Trophoblast cell (in vitro differentiated cells and primary cell): ENCODE measurements at regions not wholly inside any gene's neighbourhood (a gene's known extent, or its start where the extent isn't known, plus 50 kb on each side); places are given as distances from the start of the nearest gene placed in this dataset.
A peak's percentile ranks its signal among the peaks of the same experiment; 100 is the strongest.

Experiments used
- DNase-seq, 2 donors: peaks; one replicate each; pipeline ENCODE4 v3.0.0-alpha.2; 2016
- H2AFZ ChIP-seq: 2 replicates; pipeline ENCODE4 v1.6.1; 2013; ENCODE audit warnings: low read length, moderate library complexity, mild to moderate bottlenecking; ENCODE audit not compliant: insufficient read depth, poor library complexity
- H2AK5ac ChIP-seq: 2 replicates; pipeline ENCODE4 v1.6.1; 2013; ENCODE audit warnings: mild to moderate bottlenecking, low read length
- H2BK120ac ChIP-seq: 2 replicates; pipeline ENCODE4 v1.6.1; 2013; ENCODE audit warnings: low read length, mild to moderate bottlenecking, moderate library complexity; ENCODE audit not compliant: insufficient read depth, poor library complexity
- H2BK12ac ChIP-seq: 2 replicates; pipeline ENCODE4 v1.6.1; 2013; ENCODE audit warnings: mild to moderate bottlenecking, low read length, moderate library complexity
- H2BK5ac ChIP-seq: 2 replicates; pipeline ENCODE4 v1.6.1; 2013; ENCODE audit warnings: low read length, low read depth, moderate library complexity, mild to moderate bottlenecking; ENCODE audit not compliant: poor library complexity
- H3K14ac ChIP-seq: 2 replicates; pipeline ENCODE4 v1.6.1; 2013; ENCODE audit warnings: mild to moderate bottlenecking, low read length
- H3K18ac ChIP-seq: 2 replicates; pipeline ENCODE4 v1.6.1; 2013; ENCODE audit warnings: mild to moderate bottlenecking, low read length
- H3K23ac ChIP-seq: 2 replicates; pipeline ENCODE4 v1.6.1; 2013; ENCODE audit warnings: low read length
- H3K27ac ChIP-seq: 2 replicates; pipeline ENCODE4 v1.5.1; 2013; ENCODE audit warnings: low read depth, mild to moderate bottlenecking, inconsistent platforms, low read length, moderate library complexity
- H3K27me3 ChIP-seq: 2 replicates; pipeline ENCODE4 v1.6.1; 2013; ENCODE audit warnings: inconsistent platforms, mild to moderate bottlenecking, low read length, moderate library complexity; ENCODE audit not compliant: insufficient read depth
- H3K36me3 ChIP-seq, 2 experiments: 1 replicate in 1 of 2; 2 replicates in 1 of 2; pipeline ENCODE4 v1.6.1; 2013; ENCODE audit warnings: low read length in 2 of 2, mild to moderate bottlenecking in 2 of 2, moderate library complexity in 1 of 2; ENCODE audit not compliant: insufficient read depth in 2 of 2, control insufficient read depth in 1 of 2
- H3K4ac ChIP-seq: 2 replicates; pipeline ENCODE4 v1.6.1; 2013; ENCODE audit warnings: low read depth, mild to moderate bottlenecking, low read length, moderate library complexity
- H3K4me1 ChIP-seq, 2 experiments: 1 replicate in 1 of 2; 2 replicates in 1 of 2; pipeline ENCODE4 v1.6.1; 2013; ENCODE audit warnings: low read length in 2 of 2, mild to moderate bottlenecking in 2 of 2, moderate library complexity in 1 of 2; ENCODE audit not compliant: insufficient read depth in 2 of 2, control insufficient read depth in 1 of 2
- H3K4me2 ChIP-seq: 2 replicates; pipeline ENCODE4 v1.6.1; 2013; ENCODE audit warnings: inconsistent platforms, mild to moderate bottlenecking, low read length, moderate library complexity
- H3K4me3 ChIP-seq: 2 replicates; pipeline ENCODE4 v1.5.1; 2013; ENCODE audit warnings: mild to moderate bottlenecking, low read depth, low read length, inconsistent platforms
- H3K79me1 ChIP-seq: one replicate; pipeline ENCODE4 v1.6.1; 2013; ENCODE audit warnings: low read length
- H3K79me2 ChIP-seq: 2 replicates; pipeline ENCODE4 v1.6.1; 2013; ENCODE audit warnings: low read length, mild to moderate bottlenecking; ENCODE audit not compliant: control insufficient read depth, insufficient read depth, poor library complexity
- H3K9ac ChIP-seq: 2 replicates; pipeline ENCODE4 v1.6.1; 2013; ENCODE audit warnings: mild to moderate bottlenecking, low read length
- H3K9me3 ChIP-seq: 2 replicates; pipeline ENCODE4 v1.6.1; 2013; ENCODE audit warnings: low read depth, mild to moderate bottlenecking, control low read depth, inconsistent platforms, low read length; ENCODE audit not compliant: insufficient read depth
- H4K12ac ChIP-seq: 2 replicates; pipeline ENCODE4 v1.6.1; 2013; ENCODE audit warnings: low read depth, mild to moderate bottlenecking, low read length, moderate library complexity
- H4K8ac ChIP-seq: 2 replicates; pipeline ENCODE4 v1.6.1; 2013; ENCODE audit warnings: low read depth, mild to moderate bottlenecking, low read length, moderate library complexity
- H4K91ac ChIP-seq: one replicate; pipeline ENCODE4 v1.6.1; 2013; ENCODE audit warnings: low read depth, mild to moderate bottlenecking, low read length, moderate library complexity
- WGBS: extraction: QIAGEN DNeasy Blood & Tissue Kit; methylation state at CpG from one replicate; pipeline ENCODE4 v1.1.7; 2013; ENCODE audit warnings: missing lambda C conversion rate; ENCODE audit not compliant: insufficient read length, insufficient coverage; ENCODE audit errors: extremely low coverage; 5-methylcytosine and 5-hydroxymethylcytosine counted together

GRCh38 chr6:165722022-165722421 is 59.0 kb upstream of the PDE10A start:
- DNase-seq = no peak
- no peak overlapping the region for H2AFZ ChIP-seq
- H3K4me3 ChIP-seq = no peak overlapping the region
- no peak overlapping the region for H4K91ac ChIP-seq
- no peaks in the 10 kb centered on the region for H3K9me3 ChIP-seq
- H3K27ac ChIP-seq = no peak overlapping the region
- no peaks in the 10 kb centered on the region for H3K36me3 ChIP-seq
- no peaks in the 10 kb centered on the region for H3K4me1 ChIP-seq
- H3K18ac ChIP-seq = no peak overlapping the region
- H2BK12ac ChIP-seq = no peak overlapping the region
- H4K12ac ChIP-seq = no peak overlapping the region
- no peak overlapping the region for H4K8ac ChIP-seq
- no peak overlapping the region for H2BK5ac ChIP-seq
- no peak overlapping the region for H3K9ac ChIP-seq
- no peaks in the 10 kb centered on the region for H3K79me2 ChIP-seq
- WGBS = no CpG with 5 or more reads among the region's 4 CpGs
- no peak overlapping the region for H3K4me2 ChIP-seq
- H3K14ac ChIP-seq = no peak overlapping the region
- no peaks in the 10 kb centered on the region for H3K79me1 ChIP-seq
- no peak overlapping the region for H3K4ac ChIP-seq
- H2AK5ac ChIP-seq = no peak overlapping the region
- H2BK120ac ChIP-seq = no peak overlapping the region
- H3K27me3 ChIP-seq = no peaks in the 10 kb centered on the region
- H3K23ac ChIP-seq = no peak overlapping the region

- Histone ChIP-seq H3K27me3 (no peaks in the 10 kb centered on the region), H4K8ac (no peak overlapping the region), H2AFZ (no peak overlapping the region), H3K9me3 (no peaks in the 10 kb centered on the region), H3K4me2 (no peak overlapping the region), H2BK5ac (no peak overlapping the region), H3K9ac (no peak overlapping the region), H3K27ac (no peak overlapping the region), H3K18ac (no peak overlapping the region), H2BK120ac (no peak overlapping the region), H3K79me2 (no peaks in the 10 kb centered on the region), H3K23ac (no peak overlapping the region), H3K79me1 (no peaks in the 10 kb centered on the region), H3K36me3 (no peaks in the 10 kb centered on the region), H2BK12ac (no peak overlapping the region), H3K4me3 (no peak overlapping the region), H3K14ac (no peak overlapping the region), H3K4ac (no peak overlapping the region), H4K91ac (no peak overlapping the region), H4K12ac (no peak overlapping the region), H2AK5ac (no peak overlapping the region), H3K4me1 (no peaks in the 10 kb centered on the region)
- DNase-seq = no peak
- WGBS = no CpG with 5 or more reads among the region's 3 CpGs
These were observed 58.3 kb upstream of the PDE10A start for GRCh38 chr6:165721356-165721755.

GRCh38 chr6:165718491-165718891 is 55.5 kb upstream of the PDE10A start:
- no CpG with 5 or more reads among the region's 4 CpGs for WGBS
- H3K4me3 ChIP-seq = no peak overlapping the region
- H3K79me2 ChIP-seq = no peaks in the 10 kb centered on the region
- no peak overlapping the region for H2BK12ac ChIP-seq
- no peaks in the 10 kb centered on the region for H3K9me3 ChIP-seq
- no peak overlapping the region for H3K18ac ChIP-seq
- no peaks in the 10 kb centered on the region for H3K4me1 ChIP-seq
- H2BK120ac ChIP-seq = no peak overlapping the region
- no peak overlapping the region for H3K27ac ChIP-seq
- no peak overlapping the region for H3K9ac ChIP-seq
- H3K79me1 ChIP-seq = no peaks in the 10 kb centered on the region
- H3K36me3 ChIP-seq = no peaks in the 10 kb centered on the region
- no peak overlapping the region for H2BK5ac ChIP-seq
- H2AK5ac ChIP-seq = no peak overlapping the region
- H4K91ac ChIP-seq = no peak overlapping the region
- DNase-seq = no peak
- no peaks in the 10 kb centered on the region for H3K27me3 ChIP-seq
- H3K14ac ChIP-seq = no peak overlapping the region
- H3K4ac ChIP-seq = no peak overlapping the region
- no peak overlapping the region for H3K4me2 ChIP-seq
- H3K23ac ChIP-seq = no peak overlapping the region
- no peak overlapping the region for H2AFZ ChIP-seq
- H4K8ac ChIP-seq = no peak overlapping the region
- H4K12ac ChIP-seq = no peak overlapping the region

GRCh38 chr6:165717732-165718465 is 54.9 kb upstream of the PDE10A start:
- no peak overlapping the region for H2BK120ac ChIP-seq
- WGBS = no CpG with 5 or more reads among the region's 5 CpGs
- no peaks in the 10 kb centered on the region for H3K4me1 ChIP-seq
- H2BK5ac ChIP-seq = no peak overlapping the region
- H3K9me3 ChIP-seq = no peaks in the 10 kb centered on the region
- no peak overlapping the region for H4K91ac ChIP-seq
- H4K8ac ChIP-seq = no peak overlapping the region
- no peaks in the 10 kb centered on the region for H3K79me1 ChIP-seq
- H2AFZ ChIP-seq = no peak overlapping the region
- H2BK12ac ChIP-seq = no peak overlapping the region
- no peak overlapping the region for H3K27ac ChIP-seq
- H2AK5ac ChIP-seq = no peak overlapping the region
- H3K14ac ChIP-seq = no peak overlapping the region
- no peak overlapping the region for H4K12ac ChIP-seq
- no peak overlapping the region for H3K4me2 ChIP-seq
- no peak overlapping the region for H3K9ac ChIP-seq
- H3K4me3 ChIP-seq = no peak overlapping the region
- no peak overlapping the region for H3K18ac ChIP-seq
- no peaks in the 10 kb centered on the region for H3K27me3 ChIP-seq
- no peaks in the 10 kb centered on the region for H3K36me3 ChIP-seq
- no peak overlapping the region for H3K4ac ChIP-seq
- no peaks in the 10 kb centered on the region for H3K79me2 ChIP-seq
- DNase-seq = peak; percentile 39 to 87
- H3K23ac ChIP-seq = no peak overlapping the region
